HepG2 (cell line): ENCODE measurements at regions not wholly inside any gene's neighbourhood (a gene's known extent, or its start where the extent isn't known, plus 50 kb on each side); places are given as distances from the start of the nearest gene placed in this dataset.

Experiments
- ATAC-seq: fragments of 200-7000 bp; cut with Tn5 transposase; 3 replicates; pipeline ENCODE4 v1.9.1; 2020; ENCODE audit warnings: mild to moderate bottlenecking, moderate library complexity
- BruUV-seq: library from RNA; stranded (reverse); fragments of 400-500 nt; replicated peaks from 2 replicates; lab custom pipeline; 2021; lab: Mats Ljungman, UMichigan
- CTCF ChIA-PET: fragments of 300-600 bp; formaldehyde crosslinking; extraction: SDS; loops from one replicate; lab custom pipeline; 2021; ENCODE audit warnings: low total read pairs, inconsistent platforms, low intra/inter-chr PET ratio; lab: Yijun Ruan, JAX
- POLR2A ChIA-PET: fragments of 350-600 bp; sonication (Branson Sonifier 250); formaldehyde crosslinking; loops from one replicate; lab custom pipeline; 2020; ENCODE audit warnings: antibody characterized with exemption, inconsistent platforms; lab: Yijun Ruan, JAX
- DNase-seq: peaks from one replicate; pipeline ENCODE4 v3.0.0-alpha.2; 2015; ENCODE audit warnings: low spot score
- FAIRE-seq: peaks from 3 replicates; lab custom pipeline; 2011; peaks lifted over from hg19 to GRCh38; lab: Jason Lieb, UNC
- H2AFZ ChIP-seq: one replicate; pipeline ENCODE4 v1.6.1; 2011; ENCODE audit warnings: low read length, inconsistent platforms
- H3K27ac ChIP-seq: fragments of 300-600 bp; 3 replicates; pipeline ENCODE4 v1.8.0; 2011; ENCODE audit warnings: mixed run types, mild to moderate bottlenecking, mixed read lengths, low read length, inconsistent platforms; ENCODE audit not compliant: insufficient read depth; ENCODE audit errors: extremely low read length
- H3K27me3 ChIP-seq, 2 experiments: fragments of 200-600 bp in 1 of 2; 2 replicates in 1 of 2; 3 replicates in 1 of 2; pipeline versions ENCODE4 v1.6.0 to v1.8.0; 2011; ENCODE audit warnings: low read length in 2 of 2, mild to moderate bottlenecking in 2 of 2, moderate library complexity in 2 of 2, inconsistent platforms in 1 of 2; ENCODE audit not compliant: insufficient read depth in 2 of 2, control insufficient read depth in 1 of 2
- H3K36me3 ChIP-seq, 2 experiments: fragments of 200-600 bp in 1 of 2; replicated peaks in 1 of 2; 2 replicates in 1 of 2; 3 replicates in 1 of 2; pipeline versions ENCODE4 v1.5.1 to v1.8.0; 2011; ENCODE audit warnings: low read length in 2 of 2, inconsistent platforms in 1 of 2; ENCODE audit not compliant: insufficient read depth in 2 of 2, control insufficient read depth in 1 of 2
- H3K4me1 ChIP-seq: 2 replicates; pipeline ENCODE4 v1.5.1; 2012; ENCODE audit warnings: low read length, inconsistent platforms; ENCODE audit not compliant: insufficient read depth
- H3K4me2 ChIP-seq: 2 replicates; pipeline ENCODE4 v1.6.0; 2011; ENCODE audit warnings: low read depth, low read length, inconsistent platforms
- H3K4me3 ChIP-seq, 3 experiments: fragments of 200-600 bp in 1 of 3; sonication (generic), shearing (Covaris generic) in 1 of 3; replicated peaks in 1 of 3; 2 replicates each; pipeline ENCODE4 v1.5.1; 2011 to 2016; ENCODE audit warnings: low read length in 3 of 3, inconsistent platforms in 2 of 3, low read depth in 2 of 3, mild to moderate bottlenecking in 2 of 3, control low read depth in 1 of 3, mixed read lengths in 1 of 3; ENCODE audit not compliant: insufficient read depth in 1 of 3
- H3K79me2 ChIP-seq: one replicate; pipeline ENCODE4 v1.6.1; 2011; ENCODE audit warnings: low read length, inconsistent platforms; ENCODE audit not compliant: insufficient read depth
- H3K9ac ChIP-seq: 2 replicates; pipeline ENCODE4 v1.6.0; 2011; ENCODE audit warnings: mild to moderate bottlenecking, low read depth, low read length, inconsistent platforms; ENCODE audit not compliant: insufficient read depth
- H3K9me3 ChIP-seq: 2 replicates; pipeline ENCODE4 v1.5.1; 2012; ENCODE audit warnings: mild to moderate bottlenecking, low read length
- H4K20me1 ChIP-seq: 2 replicates; pipeline ENCODE4 v1.6.0; 2011; ENCODE audit warnings: inconsistent platforms, mild to moderate bottlenecking, low read length, moderate library complexity; ENCODE audit not compliant: insufficient read depth
- ARNT2 ChIP-seq: sonication (generic); formaldehyde crosslinking; IDR thresholded peaks from 2 replicates; pipeline ENCODE4 v1.8.0; 2022; ENCODE audit warnings: mild to moderate bottlenecking, low read depth, missing genetic modification reagents, moderate library complexity
- FOXJ3 ChIP-seq: sonication (generic); formaldehyde crosslinking; IDR thresholded peaks from 2 replicates; pipeline ENCODE4 v1.4.0; 2020; ENCODE audit warnings: missing genetic modification reagents, mild to moderate bottlenecking, borderline replicate concordance
- HDAC6 ChIP-seq: fragments of 200-600 bp; sonication (generic); IDR thresholded peaks from 2 replicates; pipeline ENCODE4 v1.7.0; 2017; ENCODE audit warnings: mild to moderate bottlenecking, antibody characterized with exemption, low read length, low read depth
- HIVEP1 ChIP-seq: sonication (generic); formaldehyde crosslinking; IDR thresholded peaks from 2 replicates; pipeline ENCODE4 v1.4.0; 2020; ENCODE audit warnings: mild to moderate bottlenecking, missing genetic modification reagents
- HMG20A ChIP-seq: IDR thresholded peaks from 2 replicates; pipeline ENCODE4 v1.6.1; 2016; ENCODE audit warnings: borderline replicate concordance
- LCORL ChIP-seq, 2 experiments: fragments of 450-650 bp in 1 of 2; sonication (generic) in 1 of 2; formaldehyde crosslinking in 1 of 2; IDR thresholded peaks; 2 replicates each; pipeline versions ENCODE4 v1.5.0 to v1.6.1; 2017 to 2020; ENCODE audit warnings: antibody characterized with exemption in 1 of 2, missing genetic modification reagents in 1 of 2
- MAFF ChIP-seq: IDR thresholded peaks from 2 replicates; pipeline ENCODE4 v1.6.1; 2011; ENCODE audit warnings: low read depth, low read length, improper control_type of control experiment
- MYNN ChIP-seq: sonication (generic); formaldehyde crosslinking; IDR thresholded peaks from 2 replicates; pipeline ENCODE4 v1.4.0; 2020; ENCODE audit warnings: mild to moderate bottlenecking, low read depth, missing genetic modification reagents
- ZNF660 ChIP-seq: sonication (generic); formaldehyde crosslinking; IDR thresholded peaks from 2 replicates; pipeline ENCODE4 v1.5.1; 2020; ENCODE audit warnings: mild to moderate bottlenecking, low read depth, missing genetic modification reagents, borderline replicate concordance
- WGBS: methylation state at CpG from one replicate; pipeline ENCODE4 v1.1.6; 2017; ENCODE audit warnings: low lambda C conversion rate; 5-methylcytosine and 5-hydroxymethylcytosine counted together
- in situ Hi-C: cut with HindIII; loops from 2 replicates; pipeline ENCODE4 v1.10.0; 2017; ENCODE audit warnings: low pct_unique_long_range_greater_than_20kb; ENCODE audit not compliant: extremely low pct_ligation_motif_present
- intact Hi-C: fragments of 100-400 bp; cut with micrococcal nuclease; formaldehyde crosslinking; loops from one replicate; pipeline ENCODE4 v1.10.0; 2022; ENCODE audit not compliant: unreplicated experiment
- TF ChIP-seq, protein P1 (sequence below): sonication (generic); formaldehyde crosslinking; IDR thresholded peaks from 2 replicates; pipeline ENCODE4 v1.5.0; 2020; ENCODE audit warnings: mild to moderate bottlenecking, missing genetic modification reagents, moderate library complexity
- TF ChIP-seq, protein P2 (sequence below): sonication (generic); formaldehyde crosslinking; IDR thresholded peaks from 2 replicates; pipeline ENCODE4 v1.4.0; 2020; ENCODE audit warnings: missing genetic modification reagents, mild to moderate bottlenecking, borderline replicate concordance

- TF ChIP-seq, protein P1, sequence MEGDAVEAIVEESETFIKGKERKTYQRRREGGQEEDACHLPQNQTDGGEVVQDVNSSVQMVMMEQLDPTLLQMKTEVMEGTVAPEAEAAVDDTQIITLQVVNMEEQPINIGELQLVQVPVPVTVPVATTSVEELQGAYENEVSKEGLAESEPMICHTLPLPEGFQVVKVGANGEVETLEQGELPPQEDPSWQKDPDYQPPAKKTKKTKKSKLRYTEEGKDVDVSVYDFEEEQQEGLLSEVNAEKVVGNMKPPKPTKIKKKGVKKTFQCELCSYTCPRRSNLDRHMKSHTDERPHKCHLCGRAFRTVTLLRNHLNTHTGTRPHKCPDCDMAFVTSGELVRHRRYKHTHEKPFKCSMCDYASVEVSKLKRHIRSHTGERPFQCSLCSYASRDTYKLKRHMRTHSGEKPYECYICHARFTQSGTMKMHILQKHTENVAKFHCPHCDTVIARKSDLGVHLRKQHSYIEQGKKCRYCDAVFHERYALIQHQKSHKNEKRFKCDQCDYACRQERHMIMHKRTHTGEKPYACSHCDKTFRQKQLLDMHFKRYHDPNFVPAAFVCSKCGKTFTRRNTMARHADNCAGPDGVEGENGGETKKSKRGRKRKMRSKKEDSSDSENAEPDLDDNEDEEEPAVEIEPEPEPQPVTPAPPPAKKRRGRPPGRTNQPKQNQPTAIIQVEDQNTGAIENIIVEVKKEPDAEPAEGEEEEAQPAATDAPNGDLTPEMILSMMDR (CRISPR knock-in tag) = no peak
- TF ChIP-seq HDAC6 (no peak), FOXJ3 (CRISPR knock-in tag) (no peak), ARNT2 (CRISPR knock-in tag) (no peak), HIVEP1 (CRISPR knock-in tag) (no peak), LCORL (IDR thresholded peaks at IDR 0.05) (no peak), LCORL (CRISPR knock-in tag; IDR thresholded peaks at IDR 0.05) (no peak), HMG20A (CRISPR knock-in tag) (no peak)
- TF ChIP-seq, protein P2, sequence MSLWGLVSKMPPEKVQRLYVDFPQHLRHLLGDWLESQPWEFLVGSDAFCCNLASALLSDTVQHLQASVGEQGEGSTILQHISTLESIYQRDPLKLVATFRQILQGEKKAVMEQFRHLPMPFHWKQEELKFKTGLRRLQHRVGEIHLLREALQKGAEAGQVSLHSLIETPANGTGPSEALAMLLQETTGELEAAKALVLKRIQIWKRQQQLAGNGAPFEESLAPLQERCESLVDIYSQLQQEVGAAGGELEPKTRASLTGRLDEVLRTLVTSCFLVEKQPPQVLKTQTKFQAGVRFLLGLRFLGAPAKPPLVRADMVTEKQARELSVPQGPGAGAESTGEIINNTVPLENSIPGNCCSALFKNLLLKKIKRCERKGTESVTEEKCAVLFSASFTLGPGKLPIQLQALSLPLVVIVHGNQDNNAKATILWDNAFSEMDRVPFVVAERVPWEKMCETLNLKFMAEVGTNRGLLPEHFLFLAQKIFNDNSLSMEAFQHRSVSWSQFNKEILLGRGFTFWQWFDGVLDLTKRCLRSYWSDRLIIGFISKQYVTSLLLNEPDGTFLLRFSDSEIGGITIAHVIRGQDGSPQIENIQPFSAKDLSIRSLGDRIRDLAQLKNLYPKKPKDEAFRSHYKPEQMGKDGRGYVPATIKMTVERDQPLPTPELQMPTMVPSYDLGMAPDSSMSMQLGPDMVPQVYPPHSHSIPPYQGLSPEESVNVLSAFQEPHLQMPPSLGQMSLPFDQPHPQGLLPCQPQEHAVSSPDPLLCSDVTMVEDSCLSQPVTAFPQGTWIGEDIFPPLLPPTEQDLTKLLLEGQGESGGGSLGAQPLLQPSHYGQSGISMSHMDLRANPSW (CRISPR knock-in tag) = no peak
Measured at GRCh38 chr1:216805953-216806352, 82.7 kb upstream of the ESRRG start (continued).

DNA sequence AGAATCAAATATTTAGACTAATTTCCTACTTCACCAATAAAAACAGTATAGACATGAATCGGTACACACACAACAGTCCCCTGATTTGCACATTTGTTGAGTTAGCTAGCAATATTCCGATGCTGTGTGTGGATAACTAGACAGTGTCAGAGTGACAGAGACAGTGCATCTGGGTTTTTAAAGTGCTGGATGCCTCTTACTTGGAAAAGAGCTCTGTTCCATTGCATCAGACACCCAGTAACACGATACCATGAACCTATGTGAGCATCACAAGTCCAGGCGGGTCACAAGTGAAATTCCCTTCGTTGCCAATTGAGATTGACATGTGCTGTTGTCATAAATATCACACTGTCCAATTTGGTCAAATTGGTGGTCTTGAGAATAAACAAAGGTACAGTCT is 82.0 kb upstream of the ESRRG start:
- FAIRE-seq (no peak), ATAC-seq (no peak), DNase-seq (no peak)
- no peaks in the 10 kb centered on the region for H4K20me1 ChIP-seq
- in situ Hi-C loops = no loop called here
- ChIA-PET CTCF (no interaction called here), POLR2A (no interaction called here)
- no peaks in the 10 kb centered on the region for H3K27me3 ChIP-seq
- no peaks in the 10 kb centered on the region for H3K79me2 ChIP-seq
- H3K27ac ChIP-seq = no peak overlapping the region
- no peak overlapping the region for H3K4me2 ChIP-seq
- no peaks in the 10 kb centered on the region for H3K36me3 ChIP-seq
- no peak overlapping the region for H3K9ac ChIP-seq
- whole genome bisulfite sequencing = 5% methylated on average over 4 of the region's 5 CpGs
- no peak for TF ChIP-seq ZNF660 (CRISPR knock-in tag)
- no peak for TF ChIP-seq MYNN (CRISPR knock-in tag)
- no peak for TF ChIP-seq MAFF
- no TSS peak for BruUV-seq
- no peak overlapping the region for H2AFZ ChIP-seq
- H3K9me3 ChIP-seq = no peaks in the 10 kb centered on the region
- no peaks in the 10 kb centered on the region for H3K4me1 ChIP-seq
- no peak overlapping the region for H3K4me3 ChIP-seq
- intact Hi-C loops = no loop called here
